Gastroesophageal sphincter (tissue), 3 donors: ENCODE measurements at regions not wholly inside any gene's neighbourhood (a gene's known extent, or its start where the extent isn't known, plus 50 kb on each side); places are given as distances from the start of the nearest gene placed in this dataset.

Experiments
- CTCF ChIP-seq, 4 experiments: fragments of 200-600 bp in 2 of 4; fragments of 450-650 bp in 2 of 4; sonication (generic) in 1 of 4; IDR thresholded peaks; one replicate each; pipeline ENCODE4 v1.5.1; 2017 to 2019; ENCODE audit warnings: antibody characterized with exemption in 4 of 4, mild to moderate bottlenecking in 2 of 4, moderate library complexity in 2 of 4
- EP300 ChIP-seq: sonication (generic); formaldehyde crosslinking; IDR thresholded peaks from one replicate; pipeline ENCODE4 v1.6.1; 2017; ENCODE audit warnings: antibody characterized with exemption, mild to moderate bottlenecking
- POLR2A ChIP-seq, 2 donors: fragments of 450-650 bp; IDR thresholded peaks; one replicate each; pipeline ENCODE4 v1.6.1; 2017; ENCODE audit warnings: antibody characterized with exemption in 2 of 2, mild to moderate bottlenecking in 2 of 2, moderate library complexity in 1 of 2
- POLR2AphosphoS5 ChIP-seq: sonication (generic); formaldehyde crosslinking; IDR thresholded peaks from one replicate; pipeline ENCODE4 v1.6.1; 2017; ENCODE audit warnings: antibody characterized with exemption

- TF ChIP-seq CTCF (IDR thresholded peaks at IDR 0.05) (no peak), POLR2AphosphoS5 (no peak), POLR2A (IDR thresholded peaks at IDR 0.05) (no peak), EP300 (no peak)
Measured at GRCh38 chr20:12827816-12828385, 180.9 kb upstream of the SPTLC3 start.
